Thyroid gland (tissue), 4 donors: ENCODE measurements at regions not wholly inside any gene's neighbourhood (a gene's known extent, or its start where the extent isn't known, plus 50 kb on each side); places are given as distances from the start of the nearest gene placed in this dataset.

Experiments
- DNase-seq, 2 donors: peaks; one replicate each; pipeline ENCODE4 v3.0.0-alpha.2; 2019
- H3K27ac ChIP-seq, 3 donors: fragments of 200-600 bp; sonication (generic); 1 replicate in 2 of 3; 2 replicates in 1 of 3; pipeline ENCODE4 v1.5.1; 2016 to 2019; ENCODE audit warnings: mild to moderate bottlenecking in 1 of 3, moderate library complexity in 1 of 3
- H3K27me3 ChIP-seq: fragments of 200-600 bp; sonication (generic); one replicate; pipeline ENCODE4 v1.5.1; 2019
- H3K36me3 ChIP-seq, 2 donors: fragments of 200-600 bp; sonication (generic); one replicate each; pipeline ENCODE4 v1.5.1; 2016 to 2019
- H3K4me1 ChIP-seq, 2 donors: fragments of 200-600 bp; sonication (generic); one replicate each; pipeline ENCODE4 v1.5.1; 2017 to 2019
- H3K4me3 ChIP-seq, 3 donors: fragments of 200-600 bp; sonication (generic); replicated peaks in 1 of 3; 1 replicate in 2 of 3; 2 replicates in 1 of 3; pipeline ENCODE4 v1.5.1; 2016; ENCODE audit warnings: mild to moderate bottlenecking in 1 of 3
- H3K9me3 ChIP-seq: fragments of 200-600 bp; sonication (generic); one replicate; pipeline ENCODE4 v1.5.1; 2017
- CTCF ChIP-seq, 6 experiments: fragments of 200-600 bp in 3 of 6; fragments of 450-650 bp in 3 of 6; sonication (generic) in 3 of 6; IDR thresholded peaks; one replicate each; pipeline ENCODE4 v1.5.1; 2016 to 2019; ENCODE audit warnings: antibody characterized with exemption in 6 of 6, mild to moderate bottlenecking in 2 of 6, inconsistent platforms in 1 of 6, moderate library complexity in 1 of 6
- POLR2A ChIP-seq, 2 donors: fragments of 450-650 bp; IDR thresholded peaks; one replicate each; pipeline ENCODE4 v1.6.1; 2017; ENCODE audit warnings: antibody characterized with exemption in 2 of 2, mild to moderate bottlenecking in 2 of 2, moderate library complexity in 1 of 2
- WGBS, 2 donors: methylation state at CpG; one replicate each; pipeline ENCODE4 v1.1.5; 2017; 5-methylcytosine and 5-hydroxymethylcytosine counted together
- intact Hi-C: fragments of 100-400 bp; cut with DNase I; formaldehyde crosslinking; loops from one replicate; pipeline ENCODE4 v1.15.1; 2023

- no peak for DNase-seq
- no peaks in the 10 kb centered on the region for H3K36me3 ChIP-seq
- H3K27me3 ChIP-seq, result no peaks in the 10 kb centered on the region
- H3K4me3 ChIP-seq, result no peak overlapping the region
- no peaks in the 10 kb centered on the region for H3K9me3 ChIP-seq
- TF ChIP-seq POLR2A (IDR thresholded peaks at IDR 0.05) (no peak), CTCF (IDR thresholded peaks at IDR 0.05) (no peak)
- no peaks in the 10 kb centered on the region for H3K4me1 ChIP-seq
- no peak overlapping the region for H3K27ac ChIP-seq
- intact Hi-C loops, result no loop called here
- 85 to 86% methylated on average over 25 of the region's 25 CpGs for WGBS, 2 donors
Observed at GRCh38 chr16:87045466-87046216, 271.6 kb downstream of the C16orf95 start.

GRCh38 chr16:87046235-87046634, 271.0 kb downstream of the C16orf95 start:
- TF ChIP-seq POLR2A (IDR thresholded peaks at IDR 0.05) (no peak), CTCF (IDR thresholded peaks at IDR 0.05) (no peak)
- no peaks in the 10 kb centered on the region for H3K4me1 ChIP-seq
- 87 to 88% methylated on average over 7 to 9 of the region's 9 CpGs for WGBS, 2 donors
- no peak for DNase-seq
- H3K9me3 ChIP-seq, result no peaks in the 10 kb centered on the region
- H3K4me3 ChIP-seq, result no peak overlapping the region
- no peak overlapping the region for H3K27ac ChIP-seq
- no peaks in the 10 kb centered on the region for H3K27me3 ChIP-seq
- intact Hi-C loops, result no loop called here
- H3K36me3 ChIP-seq, result no peaks in the 10 kb centered on the region

- DNase-seq, result no peak
- Histone ChIP-seq H3K4me3 (no peak overlapping the region), H3K27me3 (no peaks in the 10 kb centered on the region), H3K9me3 (no peaks in the 10 kb centered on the region), H3K4me1 (no peaks in the 10 kb centered on the region), H3K36me3 (no peaks in the 10 kb centered on the region), H3K27ac (no peak overlapping the region)
- intact Hi-C loops, result no loop called here
- TF ChIP-seq POLR2A (IDR thresholded peaks at IDR 0.05) (no peak), CTCF (IDR thresholded peaks at IDR 0.05) (no peak)
- 47 to 67% methylated on average over 6 to 13 of the region's 13 CpGs for WGBS, 2 donors
Observed at GRCh38 chr16:87047221-87048037, 269.8 kb downstream of the C16orf95 start.

GRCh38 chr16:87048038-87048729, 269.0 kb downstream of the C16orf95 start:
- Histone ChIP-seq H3K9me3 (no peaks in the 10 kb centered on the region), H3K36me3 (no peaks in the 10 kb centered on the region), H3K27me3 (no peaks in the 10 kb centered on the region), H3K27ac (no peak overlapping the region), H3K4me1 (no peaks in the 10 kb centered on the region), H3K4me3 (no peak overlapping the region)
- intact Hi-C loops, result no loop called here
- WGBS, 2 donors, result 70 to 89% methylated on average over 7 to 9 of the region's 9 CpGs
- DNase-seq, result no peak
- TF ChIP-seq POLR2A (IDR thresholded peaks at IDR 0.05) (no peak), CTCF (IDR thresholded peaks at IDR 0.05) (no peak)
